GM12892 (cell line): ENCODE measurements at regions not wholly inside any gene's neighbourhood (a gene's known extent, or its start where the extent isn't known, plus 50 kb on each side); places are given as distances from the start of the nearest gene placed in this dataset.

Source experiments
- POLR2A ChIP-seq: IDR thresholded peaks from 2 replicates; pipeline ENCODE4 v1.6.1; 2011; ENCODE audit warnings: low read depth, low read length, control low read depth
- POLR2AphosphoS5 ChIP-seq: IDR thresholded peaks from 2 replicates; pipeline ENCODE4 v1.6.1; 2011; ENCODE audit warnings: low read depth, low read length, control low read depth
- TAF1 ChIP-seq: IDR thresholded peaks from 2 replicates; pipeline ENCODE4 v1.6.1; 2011; ENCODE audit warnings: low read depth, mild to moderate bottlenecking, control low read depth, low read length, borderline replicate concordance

- TF ChIP-seq POLR2A (no peak), POLR2AphosphoS5 (no peak), TAF1 (no peak)
These were observed 715.9 kb upstream of the ATXN8OS start for GRCh38 chr13:69391756-69392155.
